ENCODE measurements at regions not wholly inside any gene's neighbourhood (a gene's known extent, or its start where the extent isn't known, plus 50 kb on each side); places are given as distances from the start of the nearest gene placed in this dataset.

DNA sequence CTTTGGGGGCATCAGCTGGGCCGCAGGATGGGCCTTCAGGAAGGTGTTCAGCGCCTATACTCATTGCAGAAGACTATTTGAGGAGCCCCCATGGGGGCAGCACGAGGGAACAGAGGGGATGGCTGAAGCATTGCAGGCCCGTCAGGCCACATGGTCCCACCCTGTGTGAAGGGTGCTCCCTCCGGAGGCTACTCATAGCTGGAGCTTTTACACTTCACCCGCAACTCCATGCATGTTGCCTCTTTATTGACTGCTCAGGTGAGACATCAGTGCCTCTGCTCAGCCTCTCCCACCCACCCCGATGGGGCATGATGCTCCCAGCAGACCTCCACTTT lies 1500.9 kb downstream of the TBC1D22A start:
- DNase-seq (ENCODE audit: insufficient read length, low spot score): no peak
- FAIRE-seq: no peak

GRCh38 chr22:48262596-48263430 lies 1500.4 kb downstream of the TBC1D22A start:
- FAIRE-seq (no peak), DNase-seq (ENCODE audit: insufficient read length, low spot score) (no peak)

DNA sequence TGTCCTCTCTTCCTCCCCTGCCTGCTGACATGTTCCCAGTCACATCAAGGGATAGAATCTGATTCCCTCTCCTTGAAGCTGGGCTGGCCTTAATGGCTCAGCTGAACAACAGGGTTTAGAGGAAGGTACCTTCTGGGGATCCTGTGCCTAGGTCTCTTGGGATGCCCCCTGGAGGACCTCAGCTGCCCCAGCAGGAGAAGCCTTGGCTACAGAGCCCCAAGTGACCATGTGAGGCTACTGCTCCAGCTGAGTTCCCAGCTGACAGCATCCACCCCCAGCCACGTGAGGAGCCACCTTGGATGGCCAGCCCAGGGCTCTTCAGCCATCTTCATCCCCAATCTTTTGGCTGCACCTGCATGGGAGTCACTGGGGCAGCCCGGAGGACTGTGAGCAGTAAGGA lies 1499.3 kb downstream of the TBC1D22A start:
- FAIRE-seq (no peak), DNase-seq (ENCODE audit: insufficient read length, low spot score) (no peak)

- peak; percentile 73 for FAIRE-seq
These were observed 1498.7 kb downstream of the TBC1D22A start for GRCh38 chr22:48261048-48261621.

DNA sequence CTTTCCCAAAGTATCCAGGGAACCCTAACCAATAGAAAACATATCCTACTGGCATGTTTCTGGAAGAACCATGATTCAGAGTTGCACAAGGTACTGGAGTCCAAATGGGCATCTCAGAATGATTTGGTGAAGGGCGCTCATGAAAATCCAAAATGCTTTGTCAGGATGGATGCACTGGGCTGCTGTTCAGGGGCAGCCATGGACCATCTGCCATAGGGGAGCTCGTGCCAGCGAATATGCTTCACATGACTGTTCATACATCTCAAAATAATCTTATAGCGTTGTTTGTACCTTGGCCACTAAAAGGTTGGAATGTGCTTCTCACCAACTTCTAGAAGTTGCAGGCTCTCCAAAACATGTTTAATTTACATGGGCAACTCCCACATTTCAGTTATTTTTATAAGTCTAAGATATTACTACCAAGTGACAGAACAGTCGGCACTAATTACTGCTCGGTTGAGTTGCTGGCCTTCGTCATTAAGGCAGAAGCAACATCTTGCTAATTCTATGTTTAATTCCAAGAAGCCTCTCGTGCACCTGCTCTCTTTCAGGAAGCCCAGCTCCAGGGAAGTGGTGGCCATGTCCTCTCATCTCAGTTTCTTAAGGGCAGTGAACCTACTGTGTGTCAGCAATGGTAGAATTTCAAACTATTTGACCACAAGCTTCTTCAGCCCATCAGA lies 1497.7 kb downstream of the TBC1D22A start:
- DNase-seq (ENCODE audit: insufficient read length, low spot score): no peak
- no peak for FAIRE-seq

More at GRCh38 chr22:48261048-48261621, 1498.7 kb downstream of the TBC1D22A start:
- DNase-seq (ENCODE audit: insufficient read length, low spot score): no peak

DNA sequence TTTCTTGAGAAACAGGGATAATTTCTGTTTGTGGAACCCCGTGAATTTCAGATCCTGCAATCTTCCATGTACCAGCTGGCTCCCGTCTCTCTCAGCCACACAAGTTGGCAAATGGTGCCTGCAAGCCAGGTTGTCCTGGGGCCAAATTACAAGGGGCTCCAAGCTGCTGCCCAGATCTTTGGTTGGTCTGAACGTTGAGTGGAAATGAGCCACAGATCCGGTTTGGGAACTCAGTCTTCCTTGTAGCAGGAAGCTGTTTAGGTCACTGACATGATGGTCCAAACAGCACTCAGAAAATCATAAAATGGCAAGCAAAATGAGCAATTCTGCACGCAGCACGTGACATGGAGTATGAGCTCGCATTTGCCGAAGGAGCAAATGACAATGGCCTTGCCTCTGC lies 1496.4 kb downstream of the TBC1D22A start:
- FAIRE-seq (no peak), DNase-seq (ENCODE audit: insufficient read length, low spot score) (no peak)

GRCh38 chr22:48258064-48258701 lies 1495.7 kb downstream of the TBC1D22A start:
- DNase-seq (ENCODE audit: insufficient read length, low spot score): no peak
- FAIRE-seq: no peak

DNA sequence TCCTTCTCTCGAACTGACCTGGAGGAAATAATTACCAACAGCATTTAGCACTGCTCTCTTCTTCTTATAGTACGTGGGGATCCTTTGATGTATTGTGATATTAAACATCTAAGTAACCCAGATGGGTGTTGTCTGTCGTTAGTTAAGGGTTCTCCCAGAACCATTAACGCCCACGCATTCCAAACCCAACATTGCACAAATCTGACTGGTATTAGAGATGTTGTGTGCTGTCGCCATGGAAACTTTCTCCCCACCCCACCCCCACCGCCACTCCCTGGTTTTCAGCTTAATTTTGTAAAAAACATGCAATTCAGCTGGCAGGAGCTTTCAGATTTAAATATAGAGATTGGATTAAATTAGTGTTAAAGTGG lies 1495.2 kb downstream of the TBC1D22A start:
- no peak for DNase-seq (ENCODE audit: insufficient read length, low spot score)
- FAIRE-seq: no peak

DNA sequence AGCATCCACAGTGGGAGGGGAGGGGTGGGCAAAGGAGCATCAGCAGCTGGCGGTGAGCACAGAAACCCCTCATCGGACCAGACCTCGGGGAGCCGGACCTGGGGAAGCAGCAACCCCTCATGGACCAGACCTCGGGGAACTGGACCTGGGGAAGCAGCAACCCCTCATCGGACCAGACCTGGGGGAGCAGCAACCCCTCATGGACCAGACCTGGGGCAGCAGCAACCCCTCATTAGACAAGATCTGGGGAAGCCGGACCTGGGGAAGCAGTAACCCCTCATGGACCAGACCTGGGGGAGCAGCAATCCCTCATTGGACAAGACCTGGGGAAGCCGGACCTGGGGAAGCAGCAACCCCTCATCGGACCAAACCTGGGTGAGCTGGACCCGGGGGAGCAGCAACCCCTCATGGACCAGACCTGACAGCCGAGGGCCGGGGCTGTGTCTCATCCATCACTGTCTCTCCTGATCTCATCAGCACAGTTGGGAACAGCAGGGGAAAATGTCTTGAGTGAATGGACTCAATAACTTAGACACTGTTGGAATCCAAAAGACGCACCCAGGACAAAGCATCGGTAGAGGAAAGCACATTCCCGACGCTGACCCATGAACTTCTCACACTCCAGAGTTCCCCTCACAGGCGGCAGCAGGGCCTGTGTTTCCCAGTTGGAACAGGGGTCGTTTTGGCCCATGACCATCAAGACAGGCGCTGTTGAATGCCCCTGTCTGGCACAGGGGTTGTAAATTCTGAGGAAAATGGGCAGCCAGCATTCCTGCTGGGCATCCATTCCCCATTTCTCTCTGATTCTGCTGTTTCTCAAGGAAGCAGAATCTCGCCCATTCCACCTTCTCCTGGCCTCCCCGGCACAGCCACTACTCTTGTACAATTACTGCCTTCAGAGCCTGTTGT lies 1494.6 kb downstream of the TBC1D22A start:
- FAIRE-seq (no peak), DNase-seq (ENCODE audit: insufficient read length, low spot score) (no peak)

GRCh38 chr22:48256041-48256739 lies 1493.7 kb downstream of the TBC1D22A start:
- no peak for FAIRE-seq
- no peak for DNase-seq (ENCODE audit: insufficient read length, low spot score)

GRCh38 chr22:48254311-48254873 lies 1491.9 kb downstream of the TBC1D22A start:
- no peak for DNase-seq (ENCODE audit: insufficient read length, low spot score)
- no peak for FAIRE-seq

DNA sequence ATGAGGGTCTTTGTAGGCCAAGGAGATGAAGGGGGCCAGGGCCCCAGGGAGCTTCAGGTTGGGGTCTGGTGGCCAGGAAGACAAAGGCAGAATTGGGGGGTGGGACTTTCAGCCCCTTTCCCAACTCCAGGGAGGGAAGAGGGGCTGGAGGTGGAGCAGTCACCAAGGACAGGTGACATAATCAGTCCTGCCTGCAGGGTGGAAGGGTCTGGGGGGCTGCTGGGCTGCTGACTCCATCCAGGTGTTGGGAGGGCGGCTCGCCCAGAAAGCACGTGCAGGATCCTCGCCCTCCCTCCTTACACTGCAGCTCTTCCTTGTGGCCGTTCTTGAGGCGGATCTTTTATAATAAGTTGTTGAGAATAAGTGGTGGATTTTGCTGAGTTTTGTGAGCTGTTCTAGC lies 1491.1 kb downstream of the TBC1D22A start:
- FAIRE-seq: no peak

GRCh38 chr22:48253136-48253535 lies 1490.7 kb downstream of the TBC1D22A start:
- FAIRE-seq (no peak), DNase-seq (ENCODE audit: insufficient read length, low spot score) (no peak)

More for the DNA sequence above, 1491.1 kb downstream of the TBC1D22A start:
- DNase-seq (ENCODE audit: insufficient read length, low spot score): no peak

GRCh38 chr22:48251629-48252028 lies 1489.2 kb downstream of the TBC1D22A start:
- no peak for DNase-seq (ENCODE audit: insufficient read length, low spot score)
- no peak for FAIRE-seq

DNA sequence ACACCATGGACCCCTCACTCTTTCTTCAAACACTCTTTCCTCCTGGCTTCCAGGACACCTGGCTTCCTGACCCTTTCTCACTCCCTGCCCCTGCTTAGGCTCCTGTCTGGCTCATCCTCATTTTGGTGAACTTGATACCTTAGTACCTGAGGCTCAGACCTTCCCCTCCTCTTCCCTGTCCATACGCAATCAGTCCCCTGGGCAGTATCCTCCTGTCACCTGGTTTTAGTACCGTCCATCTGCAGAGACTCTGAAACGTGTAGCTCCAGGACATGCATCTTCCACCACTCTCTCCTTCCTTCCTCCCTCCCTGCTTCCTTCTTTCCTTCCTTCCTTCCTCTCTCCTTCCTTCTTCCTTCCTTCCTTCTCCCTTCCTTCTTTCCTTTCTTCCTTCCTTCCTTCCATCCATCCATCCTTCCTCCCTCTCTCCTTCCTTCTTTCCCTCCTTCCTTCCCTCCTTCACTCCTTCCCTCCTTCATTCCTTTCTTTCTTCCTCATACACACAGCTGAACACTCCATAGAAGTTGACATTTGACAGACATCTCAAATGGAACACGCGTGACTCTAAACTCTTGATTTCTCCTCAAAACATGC lies 1488.6 kb downstream of the TBC1D22A start:
- DNase-seq (ENCODE audit: insufficient read length, low spot score): no peak
- FAIRE-seq: no peak

- FAIRE-seq (no peak), DNase-seq (ENCODE audit: insufficient read length, low spot score) (no peak)
These were observed 1487.9 kb downstream of the TBC1D22A start for GRCh38 chr22:48250286-48250895.

DNA sequence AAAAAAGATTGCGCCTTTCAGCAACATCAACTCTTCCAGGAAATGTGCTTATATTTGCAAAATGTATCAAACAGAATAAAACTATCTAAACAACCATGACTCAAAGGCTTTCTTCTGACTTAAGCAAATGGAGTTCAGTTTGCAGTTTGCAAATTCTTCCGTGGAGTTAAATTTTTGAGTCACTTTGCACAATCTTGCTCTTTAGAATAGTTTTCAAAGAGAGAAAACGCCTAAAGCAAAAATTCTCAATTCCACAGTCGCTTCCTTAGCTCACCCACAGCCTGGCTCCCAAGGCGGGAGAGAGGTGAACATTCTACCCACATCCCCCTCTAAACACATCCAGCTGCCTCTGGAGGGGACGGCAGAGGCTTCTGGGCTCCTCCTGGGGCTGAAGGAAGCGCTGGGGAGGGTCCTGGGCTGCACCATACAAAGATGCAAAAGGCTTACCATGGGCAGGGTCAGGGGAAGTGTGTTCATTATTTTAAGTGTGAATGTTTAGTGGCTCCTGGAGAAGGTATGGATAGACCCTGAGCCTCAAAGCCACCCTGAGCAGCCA lies 1487.3 kb downstream of the TBC1D22A start:
- DNase-seq (ENCODE audit: insufficient read length, low spot score) (no peak), FAIRE-seq (no peak)

DNA sequence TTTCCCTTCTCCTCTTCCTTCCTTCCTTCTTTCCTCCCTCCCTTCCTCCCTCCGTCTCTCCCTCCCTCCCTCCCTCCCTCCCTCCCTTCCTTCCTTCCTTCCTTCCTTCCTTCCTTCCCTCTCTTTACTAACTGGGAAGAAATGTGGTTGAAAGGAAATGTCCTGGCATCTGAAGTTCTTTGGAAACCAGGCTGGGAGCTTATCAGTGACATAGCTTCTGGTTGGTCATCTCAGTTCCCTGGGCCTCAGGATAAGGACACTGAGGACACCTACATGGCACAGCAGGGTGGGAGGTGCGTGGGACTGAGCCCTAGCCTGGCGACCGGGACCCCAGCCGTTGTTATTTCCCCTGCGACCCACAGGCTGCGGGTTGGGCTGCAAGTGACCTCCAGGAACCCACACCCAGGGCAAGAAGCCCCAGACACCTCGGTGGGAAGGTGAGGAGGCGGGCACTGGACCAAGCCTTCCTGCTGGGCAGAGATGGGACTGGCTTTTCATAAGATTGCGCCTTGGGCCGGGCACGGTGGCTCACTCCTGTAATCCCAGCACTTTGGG lies 1486.5 kb downstream of the TBC1D22A start:
- no peak for DNase-seq (ENCODE audit: insufficient read length, low spot score)
- FAIRE-seq: no peak

All from HTR-8/SVneo (cell line).